Skeletal muscle tissue (tissue), 3 donors: ENCODE measurements at regions not wholly inside any gene's neighbourhood (a gene's known extent, or its start where the extent isn't known, plus 50 kb on each side); places are given as distances from the start of the nearest gene placed in this dataset.
A peak's percentile ranks its signal among the peaks of the same experiment; 100 is the strongest.
"Not testable (repeated sequence)": the region's sequence is repeated elsewhere in the genome, so short reads cannot be mapped to it uniquely, and the experiment has no call there.

Experiments
- H3K27ac ChIP-seq: one replicate; pipeline ENCODE4 v1.7.0; 2013; ENCODE audit warnings: mild to moderate bottlenecking, low read depth, low read length, inconsistent platforms
- H3K27me3 ChIP-seq, 3 donors: one replicate each; pipeline ENCODE4 v1.7.0; 2013; ENCODE audit warnings: low read length in 3 of 3; ENCODE audit not compliant: control insufficient read depth in 3 of 3, insufficient read depth in 3 of 3
- H3K36me3 ChIP-seq, 3 donors: one replicate each; pipeline ENCODE4 v1.7.0; 2013; ENCODE audit warnings: low read length in 3 of 3; ENCODE audit not compliant: control insufficient read depth in 3 of 3, insufficient read depth in 3 of 3
- H3K4me1 ChIP-seq, 3 donors: one replicate each; pipeline ENCODE4 v1.7.0; 2013; ENCODE audit warnings: low read length in 3 of 3, mild to moderate bottlenecking in 3 of 3; ENCODE audit not compliant: control insufficient read depth in 3 of 3, insufficient read depth in 3 of 3
- H3K4me3 ChIP-seq, 3 donors: one replicate each; pipeline ENCODE4 v1.7.0; 2013; ENCODE audit warnings: low read length in 3 of 3
- H3K9ac ChIP-seq, 3 donors: one replicate each; pipeline ENCODE4 v1.7.0; 2013; ENCODE audit warnings: low read length in 3 of 3, mild to moderate bottlenecking in 3 of 3, moderate library complexity in 2 of 3, low read depth in 1 of 3
- H3K9me3 ChIP-seq, 3 donors: one replicate each; pipeline ENCODE4 v1.7.0; 2013; ENCODE audit warnings: low read length in 3 of 3; ENCODE audit not compliant: control insufficient read depth in 3 of 3
- donor health status: Osteomylitis.

DNA sequence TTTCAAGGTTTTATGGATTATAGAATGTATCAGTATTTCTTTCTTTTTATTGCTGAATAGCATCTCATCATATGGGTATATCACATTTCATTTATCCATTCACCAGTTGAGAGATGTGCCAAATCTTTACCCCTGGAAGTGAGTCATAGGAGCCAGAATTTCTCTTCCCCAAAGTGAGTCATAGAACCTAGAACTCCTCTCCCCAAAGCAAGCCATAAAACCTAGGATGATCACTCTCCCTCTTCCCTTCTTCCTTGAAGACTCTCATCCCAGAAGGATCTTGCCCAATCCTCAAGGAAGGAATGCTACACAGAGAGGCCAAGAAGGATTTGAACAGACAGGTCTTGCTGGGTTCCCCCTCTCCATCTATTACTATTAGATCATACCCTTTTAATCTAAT, 199.9 kb downstream of the EVX1 start:
- Histone ChIP-seq H3K9ac (no peak overlapping the region), H3K27ac (no peak overlapping the region), H3K4me1 (no peaks in the 10 kb centered on the region), H3K36me3 (no peaks in the 10 kb centered on the region), H3K9me3 (no peaks in the 10 kb centered on the region), H3K27me3 (peaks cover 0 to 3% (median 0%) of the 10 kb centered on the region in 3 donors), H3K4me3 (no peak overlapping the region)

DNA sequence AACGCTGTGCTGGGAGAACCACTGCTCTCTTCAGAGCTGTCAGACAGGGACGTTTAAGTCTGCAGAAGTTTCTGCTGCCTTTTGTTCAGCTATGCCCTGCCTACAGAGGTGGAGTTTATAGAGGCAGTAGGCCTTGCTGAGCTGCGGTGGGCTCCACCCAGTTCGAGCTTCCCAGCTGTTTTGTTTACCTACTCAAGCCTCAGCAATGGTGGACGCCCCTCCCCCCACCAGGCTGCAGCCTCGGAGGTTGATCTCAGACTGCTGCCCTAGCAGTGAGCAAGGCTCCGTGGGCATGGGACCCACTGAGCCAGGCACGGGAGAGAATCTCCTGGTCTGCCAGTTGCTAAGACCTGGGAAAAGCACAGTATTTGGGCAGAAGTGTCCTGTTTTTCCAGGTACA, 206.4 kb downstream of the EVX1 start:
- H3K4me3 ChIP-seq, H3K27ac ChIP-seq, H3K27me3 ChIP-seq, H3K36me3 ChIP-seq, H3K4me1 ChIP-seq, H3K9ac ChIP-seq, H3K9me3 ChIP-seq: not testable (repeated sequence)

DNA sequence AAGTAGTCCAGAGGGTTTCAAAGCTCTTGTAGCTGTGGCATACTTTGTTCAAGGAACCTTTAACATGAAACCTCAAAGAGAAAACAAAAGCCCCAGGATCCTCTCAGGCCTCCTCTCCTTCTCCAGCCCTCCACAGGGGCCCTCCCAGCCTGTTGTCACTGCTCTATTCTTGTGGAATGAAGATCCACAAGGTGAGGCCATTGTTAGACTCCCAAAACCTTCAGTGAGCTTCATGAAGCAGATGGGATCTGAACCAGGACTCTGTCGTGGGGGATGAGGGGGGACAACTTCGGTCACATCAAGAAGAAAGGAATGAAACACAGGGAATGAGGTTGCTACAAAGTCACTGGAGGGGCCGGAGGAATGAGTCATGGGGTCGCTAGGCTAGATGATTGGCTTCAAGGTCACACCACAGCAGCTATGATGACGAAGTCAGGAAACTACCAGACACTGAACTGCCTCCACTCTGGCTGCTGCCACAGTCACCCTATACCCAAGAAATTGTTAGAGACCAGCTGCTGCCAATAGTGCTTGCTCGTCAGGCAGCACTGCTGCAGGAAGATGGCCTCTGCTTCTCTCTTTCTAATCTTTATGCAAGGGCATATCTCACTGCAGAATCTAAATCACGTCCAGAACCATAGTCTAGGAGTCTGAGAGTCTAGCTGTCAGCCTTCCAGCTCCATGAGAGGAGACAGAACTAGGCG, 208.8 kb downstream of the HIBADH start:
- Histone ChIP-seq H3K4me3 (no peak overlapping the region), H3K9me3 (no peaks in the 10 kb centered on the region), H3K36me3 (no peaks in the 10 kb centered on the region), H3K27ac (no peak overlapping the region), H3K4me1 (peaks cover 0 to under 1% (median 0%) of the 10 kb centered on the region in 3 donors), H3K27me3 (peaks cover 0 to 4% (median 0%) of the 10 kb centered on the region in 3 donors), H3K9ac (no peak overlapping the region)

DNA sequence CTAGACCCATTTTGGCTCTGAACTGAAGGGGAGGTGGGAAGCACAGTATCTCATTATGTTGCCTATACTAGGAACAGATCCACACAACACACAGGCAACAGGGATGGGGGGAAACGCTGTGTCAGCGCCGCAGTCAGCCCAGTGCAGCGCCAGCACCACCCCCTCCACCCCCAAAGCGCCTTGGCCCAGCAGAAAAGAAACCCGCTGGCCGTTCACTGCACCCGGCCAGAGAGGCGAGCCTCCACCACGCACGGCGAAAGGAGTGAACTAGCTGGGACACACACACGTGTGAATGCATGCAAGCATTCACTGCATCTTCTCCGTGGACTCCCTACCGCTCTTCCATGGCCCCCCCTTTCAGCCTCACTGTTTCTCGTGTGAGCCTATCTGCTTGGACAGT, 205.6 kb downstream of the HIBADH start:
- H3K4me3 ChIP-seq, H3K9me3 ChIP-seq, H3K36me3 ChIP-seq, H3K9ac ChIP-seq, H3K27me3 ChIP-seq, H3K4me1 ChIP-seq, H3K27ac ChIP-seq: not testable (repeated sequence)

DNA sequence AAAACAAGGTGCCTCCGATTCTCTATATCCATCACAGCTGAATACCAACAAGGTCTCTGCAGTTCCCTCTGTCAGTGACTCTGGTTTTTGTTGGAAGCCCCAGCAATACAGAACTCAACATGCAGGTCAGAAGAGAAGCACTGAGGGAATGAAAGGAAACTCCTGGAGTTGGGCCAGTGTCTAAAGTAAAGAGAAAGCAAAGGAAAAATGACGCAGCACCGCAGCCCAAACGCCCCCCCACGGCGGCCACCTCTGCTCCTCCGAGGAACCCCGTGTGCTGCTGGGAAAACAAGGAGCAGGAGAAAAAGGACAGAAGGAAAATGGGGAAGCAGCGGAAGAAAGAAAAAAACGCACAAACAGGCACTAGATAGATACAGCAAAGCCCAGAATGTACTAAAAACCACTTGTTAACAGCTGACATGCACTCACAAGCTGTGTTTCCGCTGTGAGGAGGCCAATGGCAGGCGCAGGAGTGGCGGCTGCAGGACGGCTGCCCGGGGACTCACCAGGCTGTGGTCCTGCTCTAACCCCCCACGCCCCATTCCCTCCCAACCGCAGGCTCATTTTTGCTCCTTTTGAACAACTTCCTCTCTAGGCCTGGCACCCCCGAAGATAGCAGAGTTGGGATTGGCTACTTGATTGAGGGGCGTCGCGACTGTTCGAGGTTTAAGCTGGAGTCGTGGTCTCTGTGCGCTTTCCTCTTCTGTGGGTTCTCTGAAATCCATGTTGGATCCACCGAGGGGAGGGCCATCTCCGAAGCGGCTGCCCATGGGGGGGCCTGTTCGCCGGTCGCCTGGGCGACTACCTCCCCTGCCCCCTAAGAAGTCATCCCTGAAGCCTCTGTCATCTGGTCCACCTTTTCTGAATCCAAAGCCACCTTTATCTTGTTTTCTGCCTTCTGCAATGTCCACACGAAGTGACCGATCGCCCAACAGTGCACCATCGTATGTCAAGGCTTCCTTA, 204.8 kb downstream of the HIBADH start:
- H3K9me3 ChIP-seq, H3K4me1 ChIP-seq, H3K4me3 ChIP-seq, H3K27ac ChIP-seq, H3K9ac ChIP-seq, H3K27me3 ChIP-seq, H3K36me3 ChIP-seq: not testable (repeated sequence)

DNA sequence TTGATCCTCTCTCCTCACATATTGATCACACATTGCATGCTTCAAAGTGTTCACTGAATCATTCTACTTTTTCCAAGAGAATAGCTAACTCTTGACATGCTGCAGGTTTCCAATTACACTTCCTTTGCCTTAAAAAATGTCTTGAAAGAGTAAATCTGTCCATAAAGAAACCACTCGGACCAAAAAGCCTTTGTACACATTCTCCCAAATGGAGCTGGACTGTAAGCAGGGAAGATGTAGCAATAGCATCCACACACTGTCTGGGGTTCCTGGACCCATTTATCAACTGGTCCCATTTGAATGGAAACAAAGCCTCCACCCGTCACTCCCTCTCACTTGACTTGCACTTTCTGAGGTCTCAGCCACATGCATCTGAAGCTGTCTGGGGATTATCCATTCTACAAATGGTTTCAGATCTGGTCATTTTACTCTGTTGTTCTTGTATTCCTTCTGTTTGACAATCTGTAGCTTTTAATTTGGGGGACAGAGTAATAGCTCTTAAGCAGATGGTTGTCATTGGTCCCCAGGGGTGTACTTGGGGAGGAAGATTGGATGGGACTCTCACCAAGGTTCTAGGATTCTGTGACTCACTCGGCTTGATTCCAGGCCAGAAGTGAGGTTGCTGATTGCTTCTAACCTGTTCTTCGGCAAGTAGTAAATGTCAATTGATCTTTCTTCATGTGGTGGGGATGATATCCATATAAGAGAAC, 203.5 kb downstream of the HIBADH start:
- H3K9me3 ChIP-seq, result no peaks in the 10 kb centered on the region
- no peak overlapping the region for H3K4me3 ChIP-seq
- H3K27ac ChIP-seq, result peak overlapping the region; percentile 25
- no peaks in the 10 kb centered on the region for H3K36me3 ChIP-seq
- peaks cover 0 to 4% (median 0%) of the 10 kb centered on the region in 3 donors for H3K4me1 ChIP-seq
- H3K9ac ChIP-seq, result no peak overlapping the region
- H3K27me3 ChIP-seq, result peaks cover 0 to 6% (median 4%) of the 10 kb centered on the region in 3 donors

DNA sequence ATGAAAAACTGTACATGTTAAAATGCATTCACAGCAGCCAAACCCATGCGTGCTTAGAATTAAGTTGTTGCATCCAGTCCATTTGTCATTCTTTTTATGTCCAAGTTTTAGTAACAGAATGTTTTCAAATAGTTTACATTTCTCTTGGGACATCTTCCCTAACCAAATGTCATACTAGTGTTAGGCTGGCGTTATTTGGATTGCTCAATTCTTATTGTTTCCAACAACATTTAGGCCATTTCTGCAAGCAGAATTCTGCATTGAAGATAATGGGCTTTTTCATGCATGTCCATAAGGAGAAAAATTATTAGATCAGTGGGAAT, 203.0 kb downstream of the HIBADH start:
- Histone ChIP-seq H3K4me3 (no peak overlapping the region), H3K27ac (no peak overlapping the region), H3K9ac (no peak overlapping the region), H3K4me1 (peaks cover 0 to 4% (median 0%) of the 10 kb centered on the region in 3 donors), H3K27me3 (peaks cover 0 to 6% (median 3%) of the 10 kb centered on the region in 3 donors), H3K36me3 (no peaks in the 10 kb centered on the region), H3K9me3 (no peaks in the 10 kb centered on the region)

DNA sequence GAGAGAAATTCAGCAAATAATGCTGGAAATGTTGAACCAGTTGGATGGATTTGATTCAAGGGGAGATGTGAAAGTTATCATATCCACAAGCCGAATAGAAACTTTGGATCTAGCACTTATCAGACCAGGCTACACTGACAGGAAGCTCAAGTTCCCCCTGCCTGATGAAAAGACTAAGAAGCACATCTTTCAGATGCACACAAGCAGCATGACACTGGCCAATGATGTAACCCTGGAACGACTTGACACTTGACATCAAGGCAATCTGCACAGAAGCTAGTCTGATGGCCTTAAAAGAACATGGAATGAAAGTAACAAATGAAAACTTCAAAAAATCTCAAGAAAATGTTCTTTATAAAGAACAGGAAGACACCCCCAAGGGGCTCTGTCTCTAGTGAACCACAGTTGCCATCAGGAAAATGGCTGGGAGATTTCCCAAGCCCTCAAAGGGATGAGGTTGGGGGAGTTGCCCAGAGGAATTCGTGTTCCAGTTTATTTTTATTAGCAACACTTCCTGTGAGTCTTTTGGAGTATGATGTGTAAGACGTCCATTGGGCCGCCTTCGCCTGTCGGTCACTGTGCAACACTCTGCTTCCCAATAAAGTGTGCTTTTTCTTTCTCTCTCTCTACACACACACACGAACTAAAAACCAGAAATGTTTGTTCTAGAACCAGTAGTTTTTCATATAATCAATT, 200.0 kb downstream of the HIBADH start:
- Histone ChIP-seq H3K4me3 (no peak overlapping the region), H3K27ac (no peak overlapping the region), H3K9me3 (no peaks in the 10 kb centered on the region), H3K4me1 (peaks cover 0 to 4% (median 0%) of the 10 kb centered on the region in 3 donors), H3K27me3 (peaks cover 3 to 6% (median 5%) of the 10 kb centered on the region in 3 donors), H3K9ac (no peak overlapping the region), H3K36me3 (no peaks in the 10 kb centered on the region)

DNA sequence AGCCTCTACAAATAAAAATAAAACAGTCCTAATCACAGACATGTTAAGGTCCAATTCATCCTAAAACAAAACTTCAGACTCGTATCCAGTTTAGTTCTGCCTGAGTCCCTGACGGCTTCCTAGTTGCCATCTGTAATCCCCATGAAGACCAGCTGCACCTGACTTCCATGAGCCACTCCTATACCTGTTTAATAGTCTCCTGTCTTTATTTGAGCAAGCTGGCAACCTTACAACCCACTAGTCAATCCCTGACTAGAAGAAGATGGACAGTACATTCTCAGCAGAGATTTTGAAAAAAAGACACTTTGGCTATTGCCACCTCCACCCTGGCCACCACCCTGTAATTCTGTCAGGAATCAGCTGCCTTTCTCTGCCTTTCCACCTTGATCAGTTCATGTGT, 197.7 kb downstream of the HIBADH start:
- Histone ChIP-seq H3K9me3 (no peaks in the 10 kb centered on the region), H3K4me3 (no peak overlapping the region), H3K4me1 (no peaks in the 10 kb centered on the region), H3K9ac (no peak overlapping the region), H3K36me3 (no peaks in the 10 kb centered on the region), H3K27ac (no peak overlapping the region), H3K27me3 (peaks cover 3 to 13% (median 12%) of the 10 kb centered on the region in 3 donors)
